ENCODE measurements at regions not wholly inside any gene's neighbourhood (a gene's known extent, or its start where the extent isn't known, plus 50 kb on each side); places are given as distances from the start of the nearest gene placed in this dataset.

DNA sequence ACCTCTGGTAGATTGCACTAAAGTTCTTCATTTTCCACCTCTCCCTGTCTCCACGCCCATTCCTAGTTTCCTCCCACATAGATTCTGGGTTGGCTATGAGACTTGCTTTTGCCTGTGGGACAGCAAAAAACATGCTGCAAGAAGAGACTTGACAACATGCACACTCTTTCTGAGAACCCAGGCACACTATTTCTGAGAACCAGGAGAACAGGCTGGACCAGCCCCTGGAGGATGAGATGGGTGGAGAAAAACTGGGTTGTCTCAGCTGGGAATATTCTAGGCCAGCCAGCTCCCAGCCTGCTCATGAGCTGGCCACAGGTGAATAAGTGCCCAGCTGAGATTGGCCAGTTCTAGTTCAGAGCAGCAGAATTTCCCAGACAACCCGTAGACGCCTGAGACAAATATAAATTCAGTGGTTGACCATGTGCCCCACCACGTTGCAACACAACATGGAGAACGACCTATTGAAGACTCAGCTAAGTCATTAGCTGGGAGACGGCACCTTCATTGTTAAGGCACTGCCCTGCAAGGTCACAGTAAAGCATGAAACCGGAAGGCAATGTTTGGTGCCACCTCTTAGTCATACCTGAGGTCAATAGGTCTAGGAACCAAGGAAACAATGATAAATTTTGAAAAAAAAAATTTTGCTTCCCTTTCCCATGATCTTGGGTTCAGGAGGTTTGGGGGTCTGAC is 92.7 kb upstream of the AKR1E2 start:
- peak in 1 of 2 donors; percentile 65 for DNase-seq (ENCODE audit: low read depth in 2 of 2)

DNA sequence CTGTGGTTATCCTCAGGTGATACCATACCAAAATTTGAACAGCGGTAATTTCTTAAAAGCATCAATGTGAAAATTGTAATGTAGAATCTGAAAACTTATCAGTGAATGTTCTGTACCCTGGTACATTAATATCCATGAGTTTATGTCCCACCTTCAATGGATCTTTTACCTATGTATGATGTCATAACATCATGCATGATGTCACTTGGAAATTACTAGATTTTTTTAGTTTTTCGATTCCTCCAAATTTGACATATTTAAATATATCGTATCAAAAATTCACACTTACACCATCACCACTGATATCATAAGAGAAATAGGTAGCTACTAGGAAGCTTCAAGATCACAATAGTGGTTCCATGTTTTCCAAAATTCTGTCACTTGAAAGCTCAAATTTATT is 95.0 kb upstream of the AKR1E2 start:
- no peak for DNase-seq (ENCODE audit: low read depth in 2 of 2)

DNA sequence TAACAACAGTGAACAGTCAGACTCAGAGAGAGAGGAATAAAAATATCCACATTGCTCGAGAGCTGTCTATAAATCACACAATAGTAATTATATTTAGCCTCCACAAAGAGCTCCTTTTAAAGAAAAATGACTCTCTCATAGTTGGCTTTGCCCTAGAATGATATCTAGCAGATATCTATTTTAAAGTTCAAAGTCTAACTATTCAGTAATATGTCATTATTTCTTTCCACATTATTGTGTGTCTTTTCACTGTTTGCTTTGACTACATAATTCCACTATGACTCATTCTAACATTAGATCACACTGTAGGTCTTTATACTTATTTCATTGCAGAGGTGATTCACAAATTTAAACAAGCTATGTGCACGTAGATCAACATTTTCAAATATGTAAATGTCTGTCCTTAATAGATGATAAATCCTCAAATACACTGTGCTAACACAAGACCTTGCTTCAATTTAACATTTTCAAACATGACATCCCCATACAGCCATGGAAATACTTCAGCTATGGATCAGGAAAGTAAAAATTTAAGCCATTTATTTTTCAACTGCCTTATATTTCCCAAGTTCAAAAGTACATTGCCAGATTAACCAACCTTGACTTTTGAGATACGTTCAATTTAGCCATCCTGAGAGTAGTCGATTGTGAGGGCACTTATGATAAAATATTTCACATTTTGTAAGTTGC is 99.9 kb upstream of the AKR1E2 start:
- peak; percentile 93 to 94 for DNase-seq (ENCODE audit: low read depth in 2 of 2)

DNA sequence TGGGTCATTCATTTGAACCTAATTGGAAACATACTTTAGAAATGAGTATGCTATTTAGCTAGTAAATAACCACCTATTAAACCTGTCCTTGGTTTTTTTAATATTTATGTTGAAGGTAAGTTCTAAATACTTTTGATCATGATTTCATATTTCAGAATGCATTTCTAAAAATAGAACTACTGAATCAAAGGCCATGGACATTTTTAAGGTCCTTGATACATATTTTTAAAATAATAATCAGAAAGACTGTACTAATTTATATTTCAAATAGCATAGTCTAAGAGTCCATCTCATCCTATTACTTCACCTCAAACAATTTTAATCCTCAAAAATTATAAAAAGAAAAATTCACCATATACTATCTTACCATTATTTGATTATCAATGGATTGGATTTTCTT is 102.1 kb upstream of the AKR1E2 start:
- no peak for DNase-seq (ENCODE audit: low read depth in 2 of 2)

DNA sequence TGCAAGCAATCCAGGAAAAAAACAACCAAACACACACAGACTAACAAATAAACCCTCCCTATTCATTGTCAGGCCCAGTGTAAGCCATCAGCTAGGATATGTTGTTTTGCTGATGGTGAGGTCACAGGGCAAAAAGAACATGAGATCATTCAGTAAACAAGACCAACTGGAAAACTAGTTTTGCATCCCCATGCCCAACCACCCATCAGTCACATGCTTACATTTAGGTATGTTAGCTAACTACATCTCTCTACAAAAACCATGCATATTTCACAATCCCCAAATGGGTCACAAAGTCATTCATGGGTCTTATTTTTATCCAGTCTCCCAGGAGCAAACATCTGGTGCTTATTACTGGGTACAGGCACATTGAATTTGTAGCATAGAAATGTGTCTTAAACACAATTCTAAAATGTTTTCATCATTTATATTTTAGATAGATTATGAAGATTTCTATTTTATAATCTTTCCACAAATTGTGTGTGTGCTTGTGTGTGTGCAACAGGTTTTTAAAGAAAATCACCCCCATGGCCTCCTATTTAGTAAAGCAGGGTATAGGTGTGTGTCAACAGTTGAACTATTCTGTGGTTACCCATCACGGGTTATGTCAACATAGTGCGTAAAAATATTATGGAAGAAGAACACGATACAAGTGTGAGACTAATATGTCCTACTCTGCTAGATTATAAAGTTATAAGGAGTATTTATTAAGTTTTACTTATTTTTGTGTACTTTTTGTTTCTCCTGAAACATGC is 103.8 kb upstream of the AKR1E2 start:
- no peak for DNase-seq (ENCODE audit: low read depth in 2 of 2)

DNA sequence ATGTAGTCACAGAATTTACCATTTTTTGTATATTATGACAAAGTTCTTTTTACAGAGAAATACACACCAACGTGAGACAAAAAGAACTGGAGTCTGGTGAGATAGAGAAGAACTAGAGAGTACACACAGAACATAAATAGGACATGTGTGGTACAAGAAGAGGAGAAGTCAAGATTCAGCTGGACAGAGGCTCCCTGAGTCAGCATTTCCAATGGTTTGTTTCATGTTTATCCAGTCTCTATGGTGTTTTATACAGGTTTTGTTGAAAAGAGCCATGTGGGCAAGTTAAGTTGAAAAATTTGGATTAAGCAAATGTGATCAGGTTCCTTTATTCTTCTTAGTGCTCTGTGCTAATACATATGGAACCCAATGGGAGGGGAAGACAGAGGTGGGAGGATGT is 105.5 kb upstream of the AKR1E2 start:
- no peak for DNase-seq (ENCODE audit: low read depth in 2 of 2)

DNA sequence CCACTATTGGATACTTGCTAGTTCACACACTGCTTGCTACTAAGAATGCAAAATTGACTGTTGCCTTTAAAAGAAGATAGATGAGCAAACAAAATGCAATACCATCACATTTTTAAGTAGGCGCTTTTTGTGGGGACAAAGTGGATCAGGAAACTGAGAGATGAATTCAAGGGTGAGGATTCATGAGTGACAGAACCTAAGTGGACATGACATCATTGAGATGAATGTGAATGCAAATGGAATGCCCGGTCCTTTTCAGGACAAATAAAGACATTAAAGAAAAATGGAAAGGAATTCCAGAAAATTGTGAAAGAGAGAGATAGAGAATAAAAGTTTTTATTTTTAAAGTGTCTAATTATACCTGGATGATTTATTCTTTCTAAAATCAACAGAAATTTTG is 106.3 kb upstream of the AKR1E2 start:
- no peak for DNase-seq (ENCODE audit: low read depth in 2 of 2)

DNA sequence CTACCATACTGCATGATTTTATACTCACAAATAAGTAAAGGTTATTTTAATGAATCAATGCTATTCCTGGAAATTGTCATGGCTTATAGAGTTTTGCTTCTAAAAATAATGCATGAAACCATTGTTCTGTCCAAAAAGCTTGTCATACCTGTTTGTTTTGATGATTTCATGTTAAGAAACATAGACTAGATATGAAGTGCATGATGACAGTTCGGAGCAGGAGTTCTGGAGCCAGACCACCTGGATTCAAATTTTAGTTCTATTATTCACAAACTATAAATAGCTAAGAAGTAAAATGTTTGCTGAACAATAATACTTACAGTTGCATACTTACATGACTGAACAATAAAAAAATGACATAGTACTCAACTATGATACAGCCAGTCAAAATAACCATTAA is 107.0 kb upstream of the AKR1E2 start:
- DNase-seq (ENCODE audit: low read depth in 2 of 2), result peak in 1 of 2 donors; percentile 41

DNA sequence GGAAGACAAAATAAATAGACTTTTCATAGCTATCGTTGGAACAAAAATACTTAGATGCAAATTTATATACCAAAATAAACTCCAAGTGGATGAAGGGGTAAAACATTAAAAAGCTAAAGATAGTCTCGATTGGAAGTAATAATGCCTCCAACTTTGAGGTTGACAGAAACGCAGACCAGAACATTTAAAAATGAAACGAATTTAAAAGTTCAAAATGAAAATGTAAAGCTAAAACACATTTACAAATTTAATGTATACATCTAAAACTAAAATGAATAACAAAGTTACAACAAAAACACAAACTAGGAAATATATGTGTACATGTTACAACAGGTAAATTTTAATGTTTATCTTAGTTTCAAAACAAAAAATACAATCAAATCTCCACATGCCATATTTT is 107.5 kb upstream of the AKR1E2 start:
- no peak for DNase-seq (ENCODE audit: low read depth in 2 of 2)

DNA sequence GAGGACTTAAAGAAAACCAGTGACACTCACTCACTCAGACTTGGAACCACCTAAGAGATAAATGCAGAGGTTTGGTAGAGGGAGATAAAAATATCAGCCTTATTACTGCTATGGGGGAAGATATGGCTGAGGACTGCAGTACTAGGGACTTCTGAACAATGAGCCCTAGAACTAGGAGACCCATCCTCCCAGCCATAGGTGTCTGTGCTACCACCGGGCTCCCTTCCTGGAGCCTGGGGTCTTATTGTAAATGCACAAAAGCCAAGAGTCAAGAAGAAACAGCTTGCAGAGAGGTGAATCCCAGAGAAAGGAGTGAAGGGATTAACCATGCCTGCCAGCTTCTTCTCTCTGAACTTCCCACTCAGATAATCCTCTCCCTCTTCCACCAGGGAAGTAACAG is 108.3 kb upstream of the AKR1E2 start:
- no peak for DNase-seq (ENCODE audit: low read depth in 2 of 2)

DNA sequence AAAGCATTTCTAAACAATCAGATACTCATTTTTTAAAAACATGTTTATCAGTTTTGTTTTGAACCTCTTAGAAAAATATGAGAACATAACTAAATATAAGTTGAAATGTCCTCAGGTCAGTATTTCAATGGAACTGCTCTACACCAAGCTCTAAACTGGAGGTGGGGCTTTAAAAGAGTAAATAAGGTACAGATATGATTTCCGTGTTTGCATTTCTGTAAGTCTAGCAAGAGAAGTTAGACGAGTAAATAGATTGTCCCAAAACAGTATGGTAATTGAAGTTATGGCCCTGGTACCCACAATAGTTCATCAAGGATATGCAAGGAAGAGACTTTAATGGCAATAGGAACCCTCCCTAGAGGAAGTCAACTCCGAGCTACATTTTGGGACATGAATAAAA is 115.1 kb upstream of the AKR1E2 start:
- DNase-seq (ENCODE audit: low read depth in 2 of 2), result no peak

DNA sequence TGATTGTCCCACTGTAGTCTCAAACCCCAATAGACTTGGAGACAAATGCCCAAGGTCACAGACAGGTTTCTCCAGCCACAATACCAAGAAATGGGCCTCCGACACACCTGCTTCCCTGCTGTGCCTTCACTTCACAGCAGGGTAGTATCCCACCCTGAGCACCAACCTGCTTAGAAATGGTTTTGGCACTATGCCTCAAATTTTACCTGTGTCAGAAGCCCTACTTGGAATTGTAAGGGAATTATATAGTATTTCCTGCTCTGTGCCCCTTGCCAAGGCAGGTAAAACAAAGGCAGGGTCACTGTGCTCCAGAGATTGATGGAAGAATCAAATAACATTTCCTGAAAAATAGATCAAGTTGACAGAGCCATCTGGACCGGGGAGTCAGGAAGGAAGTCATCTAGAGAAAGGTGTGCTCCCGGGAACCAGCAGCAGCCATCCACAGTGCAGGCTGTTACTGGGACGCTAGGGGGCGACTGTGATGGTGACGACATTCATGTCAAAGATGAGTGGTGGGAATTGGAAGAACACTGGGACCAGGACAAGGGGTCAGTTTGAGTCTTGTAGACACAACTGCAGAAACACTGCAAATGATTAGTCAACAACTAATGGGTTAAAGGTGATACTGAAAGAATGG is 117.8 kb upstream of the AKR1E2 start:
- DNase-seq (ENCODE audit: low read depth in 2 of 2), result peak in 1 of 2 donors; percentile 65

DNA sequence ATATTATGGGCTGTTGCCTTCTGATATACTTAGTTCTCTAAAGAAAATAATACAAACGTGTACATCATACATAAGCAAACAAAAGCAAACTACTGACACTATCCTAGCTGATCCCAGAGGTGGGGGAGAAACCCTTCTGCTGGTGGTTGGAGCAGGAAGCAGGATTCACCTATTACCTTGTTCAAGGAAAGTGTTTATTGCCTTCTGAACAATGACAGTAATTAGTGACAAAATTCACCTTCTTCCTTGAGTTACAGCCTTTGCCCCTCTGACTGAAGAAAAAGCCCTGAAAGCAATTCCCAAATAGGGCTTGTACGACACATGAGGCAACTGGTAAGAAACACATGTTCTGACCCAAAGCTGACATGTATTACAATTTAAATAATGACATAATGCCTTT is 118.8 kb upstream of the AKR1E2 start:
- no peak for DNase-seq (ENCODE audit: low read depth in 2 of 2)

DNA sequence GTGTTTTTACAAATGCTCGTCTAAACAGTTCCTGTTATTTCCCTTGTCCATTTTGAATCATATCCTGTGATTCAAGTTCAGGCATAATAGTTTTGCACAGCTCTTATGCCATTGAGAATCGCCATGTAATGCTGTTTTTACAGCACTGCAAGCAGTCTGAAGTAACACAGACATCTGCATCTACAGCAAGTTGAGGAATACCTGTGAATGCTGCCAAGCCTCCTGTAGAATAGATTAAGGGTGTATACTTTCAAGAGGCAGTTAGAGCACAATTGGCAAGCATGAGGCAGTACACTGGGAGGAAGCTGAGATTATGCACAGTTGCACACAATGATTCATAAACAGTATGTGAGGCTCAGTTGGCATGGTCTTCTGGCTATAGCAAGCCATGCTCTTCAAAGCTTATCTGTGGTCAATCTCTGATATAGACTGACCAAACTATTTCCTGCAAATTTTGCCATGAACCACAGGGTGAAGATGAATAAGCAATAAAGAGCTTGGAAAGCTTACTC is 121.9 kb upstream of the AKR1E2 start:
- DNase-seq (ENCODE audit: low read depth in 2 of 2), result peak; percentile 87 to 98

DNA sequence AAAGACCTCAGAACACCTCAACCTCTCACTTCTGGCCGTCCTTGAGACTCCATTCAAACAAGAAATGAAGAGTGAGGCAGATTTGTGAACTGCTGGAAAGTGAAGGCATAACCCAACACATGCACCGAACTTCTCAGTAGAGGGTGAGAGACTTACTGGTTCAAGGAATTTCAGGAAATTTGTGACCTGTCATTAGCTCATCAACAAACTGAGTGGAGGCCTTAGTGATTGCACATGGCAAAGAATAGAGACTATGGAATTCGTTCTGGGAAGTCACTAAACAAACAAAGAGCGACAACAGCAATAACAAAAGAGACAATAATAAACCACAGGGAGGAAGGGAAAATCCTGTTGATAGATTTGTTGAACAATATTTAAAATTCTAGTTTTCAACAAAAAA is 125.0 kb upstream of the AKR1E2 start:
- peak; percentile 45 to 78 for DNase-seq (ENCODE audit: low read depth in 2 of 2)

DNA sequence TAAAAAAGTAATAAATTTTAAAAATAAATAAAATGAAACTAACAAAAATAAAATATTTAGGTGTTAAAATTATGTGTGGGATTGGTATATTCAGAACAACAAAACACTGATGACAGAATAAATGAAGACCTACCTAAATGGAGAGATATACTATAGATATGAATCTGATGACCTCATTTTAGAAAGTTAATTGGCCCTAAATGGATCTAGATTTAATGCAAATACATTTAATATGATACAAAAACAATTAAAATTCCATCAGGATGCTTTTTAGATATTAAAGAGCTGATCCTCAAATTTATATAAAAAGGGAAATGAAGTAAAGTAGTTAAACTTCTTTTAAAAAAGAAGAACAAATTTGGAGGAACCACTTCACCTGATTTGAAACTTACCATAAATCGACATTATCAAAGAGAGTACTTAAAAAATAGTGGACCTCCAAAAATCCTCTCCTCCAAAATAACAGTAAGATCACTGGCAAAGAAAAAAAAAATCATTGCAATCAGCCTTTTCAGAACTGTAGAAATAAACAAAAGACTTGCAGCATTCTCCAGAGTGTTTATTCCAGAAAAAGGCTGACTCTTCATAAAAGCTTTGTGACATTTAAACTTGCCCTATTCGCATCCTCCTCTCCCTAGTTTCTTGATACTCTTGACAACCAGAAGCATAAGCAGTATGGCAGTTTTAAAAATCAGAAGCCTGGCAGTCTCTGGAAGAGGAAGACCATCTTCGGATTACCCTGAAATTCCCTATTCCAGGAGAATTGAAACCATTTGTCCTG is 125.9 kb upstream of the AKR1E2 start:
- no peak for DNase-seq (ENCODE audit: low read depth in 2 of 2)

DNA sequence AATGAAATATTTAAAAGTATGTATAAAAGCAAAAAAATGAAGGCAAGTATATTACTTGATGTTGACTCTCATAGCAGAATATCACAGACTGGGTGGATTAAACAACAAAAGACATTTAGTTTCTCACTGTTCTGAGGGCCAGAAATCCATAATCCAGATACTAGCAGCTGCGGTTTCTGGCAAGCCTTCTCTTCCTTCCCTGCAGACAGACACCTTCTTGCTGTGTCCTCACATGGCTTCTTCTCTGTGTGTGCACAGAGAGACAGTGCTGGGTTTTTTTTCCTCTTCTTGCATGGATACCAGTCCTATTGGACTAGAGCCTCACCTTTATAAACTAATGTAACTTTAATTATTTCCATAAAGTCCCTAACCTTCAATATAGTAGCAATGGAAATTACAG is 127.9 kb upstream of the AKR1E2 start:
- peak in 1 of 2 donors; percentile 48 for DNase-seq (ENCODE audit: low read depth in 2 of 2)

DNA sequence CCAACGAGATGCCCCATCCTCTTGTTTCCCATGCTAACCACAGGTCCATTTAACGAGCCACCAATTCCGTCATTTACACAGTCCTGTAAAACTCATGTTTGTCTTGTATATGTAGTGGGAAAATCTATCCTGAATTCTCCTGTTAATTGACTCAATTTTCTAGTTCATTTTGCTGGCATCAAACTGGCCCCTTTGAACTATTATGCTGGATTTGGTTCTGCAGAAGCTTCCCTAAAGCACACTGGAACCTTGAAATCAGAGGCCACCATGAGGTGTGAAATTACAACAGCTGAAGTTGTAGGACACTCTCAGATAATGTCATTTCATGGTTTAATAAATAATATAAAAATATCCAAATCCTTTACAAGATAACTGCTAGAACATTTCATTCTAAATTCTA is 129.8 kb upstream of the AKR1E2 start:
- no peak for DNase-seq (ENCODE audit: low read depth in 2 of 2)

DNA sequence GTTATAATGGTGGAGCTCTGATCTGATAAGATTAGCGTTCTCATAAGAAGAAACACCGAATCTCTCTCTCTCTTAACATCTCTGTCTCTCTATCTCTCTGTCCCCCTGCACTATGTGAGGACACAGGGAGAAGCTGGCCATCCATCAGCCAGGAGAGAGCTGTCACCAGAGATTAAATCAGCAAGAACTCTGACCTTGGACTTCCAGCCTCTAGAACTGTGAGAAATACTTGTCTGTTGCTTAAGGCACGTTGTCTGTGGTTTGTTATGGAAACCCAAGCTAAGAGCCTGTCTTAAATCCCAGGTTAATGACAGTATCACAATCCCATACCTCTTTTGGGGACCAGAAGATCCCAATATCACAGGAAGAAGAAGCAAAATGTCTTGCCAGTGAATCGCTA is 132.0 kb upstream of the AKR1E2 start:
- no peak for DNase-seq (ENCODE audit: low read depth in 2 of 2)

DNA sequence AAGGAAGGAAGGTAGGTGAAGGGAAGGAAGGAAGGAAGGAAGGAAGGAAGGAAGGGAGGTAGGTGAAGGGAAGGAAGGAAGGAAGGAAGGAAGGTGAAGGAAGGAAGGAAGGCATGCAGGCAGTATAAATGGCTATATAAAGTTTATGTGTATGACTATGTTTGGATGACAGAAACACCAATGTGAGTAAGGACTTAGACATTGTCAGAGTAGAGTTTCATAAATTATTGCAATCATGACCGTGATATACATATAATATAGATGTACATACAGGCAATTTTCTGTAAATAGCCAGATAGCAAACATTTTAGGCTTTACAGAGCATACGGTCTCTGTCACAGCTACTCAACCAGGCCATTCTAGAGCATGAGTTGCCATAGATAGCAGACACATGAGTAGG is 133.8 kb upstream of the AKR1E2 start:
- DNase-seq (ENCODE audit: low read depth in 2 of 2), result no peak

DNA sequence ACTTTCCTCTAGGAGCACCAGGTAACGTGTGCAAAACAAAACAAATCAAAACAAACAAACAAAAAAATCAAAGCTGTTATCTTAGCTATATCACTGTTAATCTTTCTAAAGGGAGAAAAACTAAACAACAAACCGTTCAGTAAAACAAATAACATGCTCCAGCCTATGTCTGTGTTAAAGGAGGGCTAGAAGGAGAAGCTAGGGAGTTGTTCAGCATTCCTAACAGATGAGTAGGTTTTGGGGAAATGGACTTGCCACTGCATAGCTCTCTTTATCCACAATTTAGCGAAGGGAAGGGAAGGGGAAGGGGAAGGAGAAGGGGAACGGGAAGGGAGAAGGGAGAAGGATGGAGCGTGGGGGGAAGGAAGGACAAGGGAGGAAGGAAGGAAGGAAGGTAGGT is 134.2 kb upstream of the AKR1E2 start:
- DNase-seq (ENCODE audit: low read depth in 2 of 2), result no peak

Measured in dermis microvascular lymphatic vessel endothelial cell (primary cell).